ENCODE measurements at regions not wholly inside any gene's neighbourhood (a gene's known extent, or its start where the extent isn't known, plus 50 kb on each side); places are given as distances from the start of the nearest gene placed in this dataset.

DNA sequence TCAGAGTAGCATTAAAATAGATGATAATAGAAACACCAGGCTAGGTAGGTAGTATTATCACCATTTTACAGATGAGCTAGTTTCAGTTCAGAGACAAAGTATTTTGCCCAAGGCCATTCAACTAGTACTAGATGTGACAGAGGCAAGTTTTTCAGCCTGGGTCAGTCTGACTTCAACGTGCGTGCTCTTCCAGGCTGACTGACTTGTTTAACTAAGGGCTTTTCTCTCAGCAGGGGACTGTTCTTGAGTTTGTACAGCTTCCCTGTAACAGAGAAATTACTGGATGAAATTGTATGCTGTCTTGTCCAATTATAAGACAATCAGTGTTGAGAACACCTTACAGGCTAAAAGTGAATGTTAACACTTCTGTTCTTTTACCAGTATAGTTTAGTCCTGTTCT lies 333.5 kb upstream of the MAN1A1 start:
- Histone ChIP-seq H3K18ac (ENCODE audit: extremely low read depth, low read length) (no peak overlapping the region), H4K20me1 (replicated peaks in 1 of 2; ENCODE audit: control insufficient read depth in 1 of 2, insufficient read depth in 2 of 2, low read length in 2 of 2) (no peaks in the 10 kb centered on the region), H4K91ac (replicated peaks; ENCODE audit: insufficient read length, low read length) (no peak overlapping the region), H3K9ac (replicated peaks in 1 of 4; ENCODE audit: extremely low read depth in 1 of 4, low read depth in 3 of 4, low read length in 3 of 4) (no peak overlapping the region), H3K4ac (replicated peaks; ENCODE audit: insufficient read length, low read depth, low read length) (no peak overlapping the region), H2BK12ac (ENCODE audit: low read depth, low read length) (no peak overlapping the region), H3K23ac (ENCODE audit: insufficient read length) (no peak overlapping the region), H3K79me1 (ENCODE audit: low read depth, low read length) (no peaks in the 10 kb centered on the region), H3K27me3 (replicated peaks in 1 of 4; ENCODE audit: control insufficient read depth in 3 of 4, extremely low read depth in 1 of 4, insufficient read depth in 3 of 4, low read length in 3 of 4) (no peaks in the 10 kb centered on the region), H4K5ac (ENCODE audit: insufficient read length, low read depth, low read length) (no peak overlapping the region), H2AK5ac (ENCODE audit: low read depth, low read length) (no peak overlapping the region), H3K23me2 (ENCODE audit: low read depth, low read length) (no peaks in the 10 kb centered on the region), H3K56ac (replicated peaks; ENCODE audit: insufficient read length, low read depth, low read length) (no peak overlapping the region), H3K9me3 (ENCODE audit: insufficient read depth in 2 of 2, low read depth in 1 of 2, low read length in 1 of 2) (no peaks in the 10 kb centered on the region), H2BK20ac (ENCODE audit: low read length) (no peak overlapping the region), H3K27ac (ENCODE audit: low read depth, low read length) (no peak overlapping the region), H3K4me1 (replicated peaks in 1 of 4; ENCODE audit: control insufficient read depth in 3 of 4, insufficient read depth in 4 of 4, low read length in 3 of 4) (no peaks in the 10 kb centered on the region), H2AFZ (ENCODE audit: low read length) (no peak overlapping the region), H2BK120ac (replicated peaks; ENCODE audit: low read depth, low read length) (no peak overlapping the region), H3K79me2 (ENCODE audit: control insufficient read depth in 1 of 2, insufficient read depth in 2 of 2, low read length in 2 of 2) (no peaks in the 10 kb centered on the region), H4K8ac (ENCODE audit: extremely low read depth, insufficient read depth, low read length) (no peak overlapping the region), H3K36me3 (ENCODE audit: control insufficient read depth in 2 of 4, insufficient read depth in 4 of 4, low read length in 3 of 4) (no peaks in the 10 kb centered on the region), H2BK15ac (ENCODE audit: low read length) (no peak overlapping the region), H3K4me3 (ENCODE audit: extremely low read depth in 1 of 4, insufficient read depth in 2 of 4, low read depth in 3 of 4, low read length in 4 of 4) (no peak overlapping the region), H3K14ac (ENCODE audit: insufficient read length) (no peak overlapping the region), H3K4me2 (ENCODE audit: insufficient read depth in 1 of 2, low read depth in 2 of 2, low read length in 2 of 2) (no peak overlapping the region), H2BK5ac (ENCODE audit: low read depth, low read length) (no peak overlapping the region)
- DNase-seq (ENCODE audit: low read depth in 1 of 2, low spot score in 2 of 2) (no peak), FAIRE-seq (peak; percentile 19)
- WGBS, 2 experiments (ENCODE audit: extremely low coverage in 1 of 2, insufficient coverage in 1 of 2, insufficient read length in 1 of 2, insufficient replicate concordance in 2 of 2, low coverage in 1 of 2, low lambda C conversion rate in 2 of 2, missing lambda C conversion rate in 1 of 2): 90% methylated on average over 2 of the region's 2 CpGs; no CpG with 5 or more reads in 1 of the 2 experiments
- POLR2A ChIA-PET (ENCODE audit: partially characterized antibody): no interaction called here
- CTCF ChIA-PET (ENCODE audit: partially characterized antibody): interaction anchor here (0.6 kb wide), 1 partner anchor 1323 kb away, joined by 3 read pairs; no protein-coding TSS in a partner anchor
- TF ChIP-seq USF2 (IDR thresholded peaks at IDR 0.05; ENCODE audit: low read length): no peak
- TF ChIP-seq HDAC2 (IDR thresholded peaks at IDR 0.05; ENCODE audit: borderline replicate concordance in 1 of 2, low read depth in 2 of 2, low read length in 2 of 2): no peak
